Left kidney (tissue), 1 donor: ENCODE measurements at regions not wholly inside any gene's neighbourhood (a gene's known extent, or its start where the extent isn't known, plus 50 kb on each side); places are given as distances from the start of the nearest gene placed in this dataset.

Source experiments
- DNase-seq: peaks from one replicate; pipeline ENCODE4 v3.0.0-alpha.2; 2013

GRCh38 chr5:96588539-96588938, 73.6 kb upstream of the CAST start:
- no peak for DNase-seq

- DNase-seq: no peak
Observed at GRCh38 chr5:96590796-96591195, 71.4 kb upstream of the CAST start.

GRCh38 chr5:96595300-96596090, 66.7 kb upstream of the CAST start:
- DNase-seq: no peak

- no peak for DNase-seq
Observed at GRCh38 chr5:96597438-96598020, 64.6 kb upstream of the CAST start.

GRCh38 chr5:96601200-96601599, 61.0 kb upstream of the CAST start:
- no peak for DNase-seq

GRCh38 chr5:96601715-96602244, 60.4 kb upstream of the CAST start:
- DNase-seq: peak; percentile 70

GRCh38 chr5:96602776-96603175, 59.4 kb upstream of the CAST start:
- no peak for DNase-seq

GRCh38 chr5:96605144-96605837, 56.9 kb upstream of the CAST start:
- DNase-seq: no peak

- DNase-seq: no peak
Observed at GRCh38 chr5:96609369-96609768, 52.8 kb upstream of the CAST start.

- no peak for DNase-seq
Observed at GRCh38 chr5:96610747-96611146, 51.4 kb upstream of the CAST start.

- DNase-seq: no peak
Observed at GRCh38 chr5:96611946-96612345, 50.2 kb upstream of the CAST start.
